CD14-positive monocyte (primary cell): ENCODE measurements at regions not wholly inside any gene's neighbourhood (a gene's known extent, or its start where the extent isn't known, plus 50 kb on each side); places are given as distances from the start of the nearest gene placed in this dataset.

Experiments
- DNase-seq, 3 donors: peaks; one replicate each; pipeline ENCODE4 v3.0.0-alpha.2; 2011 to 2022
- H2AFZ ChIP-seq: 2 replicates; pipeline ENCODE4 v1.6.0; 2012; ENCODE audit warnings: mild to moderate bottlenecking, low read depth, low read length, inconsistent platforms; ENCODE audit not compliant: insufficient read depth, poor library complexity, severe bottlenecking
- H3K27ac ChIP-seq, 2 donors: 1 replicate in 1 of 2; 2 replicates in 1 of 2; pipeline ENCODE4 v1.5.1; 2012 to 2013; ENCODE audit warnings: low read length in 2 of 2, control low read depth in 1 of 2, inconsistent platforms in 1 of 2, low read depth in 1 of 2, mild to moderate bottlenecking in 1 of 2
- H3K27me3 ChIP-seq, 2 donors: one replicate each; pipeline versions ENCODE4 v1.6.0 to v1.6.1; 2011 to 2013; ENCODE audit warnings: low read length in 2 of 2; ENCODE audit not compliant: control insufficient read depth in 2 of 2, insufficient read depth in 2 of 2
- H3K36me3 ChIP-seq, 2 donors: replicated peaks in 1 of 2; 1 replicate in 1 of 2; 2 replicates in 1 of 2; pipeline versions ENCODE4 v1.5.1 to v1.6.1; 2012 to 2013; ENCODE audit warnings: low read length in 2 of 2, control low read depth in 1 of 2, inconsistent platforms in 1 of 2, mild to moderate bottlenecking in 1 of 2; ENCODE audit not compliant: insufficient read depth in 2 of 2, control insufficient read depth in 1 of 2
- H3K4me1 ChIP-seq, 2 donors: 1 replicate in 1 of 2; 2 replicates in 1 of 2; pipeline versions ENCODE4 v1.5.1 to v1.6.1; 2012 to 2013; ENCODE audit warnings: low read length in 2 of 2, control low read depth in 1 of 2, inconsistent platforms in 1 of 2, mild to moderate bottlenecking in 1 of 2, moderate library complexity in 1 of 2; ENCODE audit not compliant: insufficient read depth in 2 of 2, control insufficient read depth in 1 of 2
- H3K4me2 ChIP-seq: replicated peaks from 2 replicates; pipeline ENCODE3; 2012; ENCODE audit warnings: low read length, moderate library complexity, mild to moderate bottlenecking; ENCODE audit not compliant: poor library complexity, severe bottlenecking; ENCODE audit errors: extremely low read depth
- H3K4me3 ChIP-seq, 3 experiments: fragments of 200-600 bp in 1 of 3; sonication (generic) in 1 of 3; replicated peaks in 1 of 3; 1 replicate in 2 of 3; 2 replicates in 1 of 3; pipeline ENCODE4 v1.5.1; 2011 to 2013; ENCODE audit warnings: low read length in 3 of 3, mild to moderate bottlenecking in 3 of 3, control low read depth in 2 of 3, low read depth in 2 of 3, inconsistent platforms in 1 of 3, moderate library complexity in 1 of 3
- H3K79me2 ChIP-seq: 2 replicates; pipeline ENCODE4 v1.6.0; 2012; ENCODE audit warnings: mild to moderate bottlenecking, control low read depth, inconsistent platforms, low read length, moderate library complexity; ENCODE audit not compliant: insufficient read depth
- H3K9ac ChIP-seq: 2 replicates; pipeline ENCODE4 v1.6.0; 2017; ENCODE audit warnings: low read length, mild to moderate bottlenecking; ENCODE audit not compliant: insufficient read depth, poor library complexity, severe bottlenecking
- H3K9me3 ChIP-seq, 2 donors: replicated peaks in 1 of 2; 1 replicate in 1 of 2; 2 replicates in 1 of 2; pipeline versions ENCODE4 v1.5.1 to v1.6.1; 2012 to 2013; ENCODE audit warnings: low read length in 2 of 2, control low read depth in 1 of 2; ENCODE audit not compliant: control insufficient read depth in 1 of 2, insufficient read depth in 1 of 2
- H4K20me1 ChIP-seq: 2 replicates; pipeline ENCODE4 v1.6.0; 2012; ENCODE audit warnings: mild to moderate bottlenecking, low read length, control low read depth, moderate library complexity; ENCODE audit not compliant: insufficient read depth
- H3K27ac Mint-ChIP-seq, 7 donors: one replicate each; pipeline ENCODE4 v1.8.0; 2020; ENCODE audit warnings: mild to moderate bottlenecking in 7 of 7, mixed read lengths in 7 of 7, moderate library complexity in 6 of 7, inconsistent platforms in 2 of 7
- H3K27me3 Mint-ChIP-seq, 3 donors: one replicate each; pipeline ENCODE4 v1.8.0; 2021 to 2022; ENCODE audit warnings: low read depth in 3 of 3, mild to moderate bottlenecking in 3 of 3, mixed read lengths in 3 of 3, moderate library complexity in 3 of 3, inconsistent platforms in 1 of 3
- H3K36me3 Mint-ChIP-seq, 2 donors: one replicate each; pipeline ENCODE4 v1.8.0; 2020; ENCODE audit warnings: mixed read lengths in 2 of 2, inconsistent platforms in 1 of 2, mild to moderate bottlenecking in 1 of 2
- H3K4me1 Mint-ChIP-seq: one replicate; pipeline ENCODE4 v1.8.0; 2020; ENCODE audit warnings: mild to moderate bottlenecking, mixed read lengths
- H3K4me3 Mint-ChIP-seq, 2 donors: one replicate each; pipeline ENCODE4 v1.8.0; 2020; ENCODE audit warnings: mild to moderate bottlenecking in 2 of 2, mixed read lengths in 2 of 2, moderate library complexity in 1 of 2
- H3K9me3 Mint-ChIP-seq, 7 donors: one replicate each; pipeline ENCODE4 v1.8.0; 2020 to 2022; ENCODE audit warnings: mixed read lengths in 7 of 7, mild to moderate bottlenecking in 6 of 7, moderate library complexity in 6 of 7, inconsistent platforms in 2 of 7
- WGBS: methylation state at CpG from one replicate; pipeline ENCODE4 v1.1.5; 2013; ENCODE audit warnings: missing lambda C conversion rate; ENCODE audit not compliant: insufficient coverage; 5-methylcytosine and 5-hydroxymethylcytosine counted together
- intact Hi-C, 2 donors: fragments of 100-400 bp; cut with micrococcal nuclease; formaldehyde crosslinking; loops; one replicate each; pipeline versions ENCODE4 v1.15.0 to v1.15.1; 2023
- TF ChIP-seq, protein P1 (sequence below): fragments of 200-600 bp; IDR thresholded peaks from one replicate; pipeline ENCODE4 v1.8.0; 2022; ENCODE audit warnings: antibody characterized with exemption, mild to moderate bottlenecking

DNA sequence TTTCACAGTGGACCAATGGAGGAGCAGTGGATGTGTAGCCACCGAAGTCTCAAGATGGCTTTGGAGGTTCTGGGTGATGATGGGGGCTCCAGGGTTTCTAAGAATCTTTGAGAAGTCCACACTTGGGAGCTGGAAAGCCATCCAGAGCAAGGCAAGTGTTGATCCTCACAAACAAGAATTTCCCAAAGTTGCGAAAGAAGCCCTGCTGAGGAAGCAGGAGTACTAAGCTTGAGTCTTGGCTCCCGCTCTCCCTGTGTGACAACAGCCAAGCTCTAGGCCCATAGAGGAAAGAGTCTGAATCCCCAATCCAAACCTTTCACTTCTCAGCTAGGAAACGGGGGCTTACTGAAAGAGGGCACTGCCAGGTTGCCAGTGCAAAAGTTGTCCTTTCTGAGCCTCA is 106.0 kb downstream of the EDN3 start:
- Histone ChIP-seq H3K9ac (no peak overlapping the region), H4K20me1 (no peaks in the 10 kb centered on the region), H3K27me3 (peaks cover 24 to 38% of the 10 kb centered on the region in 2 donors), H3K4me1 (no peaks in the 10 kb centered on the region), H3K27ac (no peak overlapping the region), H3K9me3 (peaks cover 0 to 16% of the 10 kb centered on the region in 2 donors), H3K4me3 (no peak overlapping the region), H3K4me2 (no peak overlapping the region), H3K79me2 (no peaks in the 10 kb centered on the region), H3K36me3 (no peaks in the 10 kb centered on the region), H2AFZ (no peak overlapping the region)
- Mint-ChIP-seq H3K9me3 (peaks cover 0 to 4% (median 0%) of the 10 kb centered on the region in 7 donors), H3K27me3 (peaks cover 2 to 20% (median 19%) of the 10 kb centered on the region in 3 donors), H3K36me3 (no peaks in the 10 kb centered on the region), H3K4me1 (no peaks in the 10 kb centered on the region), H3K27ac (no peak overlapping the region), H3K4me3 (no peak overlapping the region)
- no peak for DNase-seq
- TF ChIP-seq, protein P1, sequence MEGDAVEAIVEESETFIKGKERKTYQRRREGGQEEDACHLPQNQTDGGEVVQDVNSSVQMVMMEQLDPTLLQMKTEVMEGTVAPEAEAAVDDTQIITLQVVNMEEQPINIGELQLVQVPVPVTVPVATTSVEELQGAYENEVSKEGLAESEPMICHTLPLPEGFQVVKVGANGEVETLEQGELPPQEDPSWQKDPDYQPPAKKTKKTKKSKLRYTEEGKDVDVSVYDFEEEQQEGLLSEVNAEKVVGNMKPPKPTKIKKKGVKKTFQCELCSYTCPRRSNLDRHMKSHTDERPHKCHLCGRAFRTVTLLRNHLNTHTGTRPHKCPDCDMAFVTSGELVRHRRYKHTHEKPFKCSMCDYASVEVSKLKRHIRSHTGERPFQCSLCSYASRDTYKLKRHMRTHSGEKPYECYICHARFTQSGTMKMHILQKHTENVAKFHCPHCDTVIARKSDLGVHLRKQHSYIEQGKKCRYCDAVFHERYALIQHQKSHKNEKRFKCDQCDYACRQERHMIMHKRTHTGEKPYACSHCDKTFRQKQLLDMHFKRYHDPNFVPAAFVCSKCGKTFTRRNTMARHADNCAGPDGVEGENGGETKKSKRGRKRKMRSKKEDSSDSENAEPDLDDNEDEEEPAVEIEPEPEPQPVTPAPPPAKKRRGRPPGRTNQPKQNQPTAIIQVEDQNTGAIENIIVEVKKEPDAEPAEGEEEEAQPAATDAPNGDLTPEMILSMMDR: no peak
- intact Hi-C loops: no loop called here
- 85% methylated on average over 3 of the region's 4 CpGs for WGBS

- WGBS: 81% methylated on average over 10 of the region's 17 CpGs
- Mint-ChIP-seq H3K9me3 (peaks cover 0 to 2% (median 0%) of the 10 kb centered on the region in 7 donors), H3K4me3 (no peak overlapping the region), H3K27me3 (peaks cover 3 to 10% (median 4%) of the 10 kb centered on the region in 3 donors), H3K36me3 (no peaks in the 10 kb centered on the region), H3K4me1 (no peaks in the 10 kb centered on the region), H3K27ac (no peak overlapping the region)
- H3K9ac ChIP-seq: no peak overlapping the region
- no peaks in the 10 kb centered on the region for H3K36me3 ChIP-seq
- H3K4me2 ChIP-seq: no peak overlapping the region
- no peaks in the 10 kb centered on the region for H4K20me1 ChIP-seq
- H3K9me3 ChIP-seq: no peaks in the 10 kb centered on the region
- H3K79me2 ChIP-seq: no peaks in the 10 kb centered on the region
- no peaks in the 10 kb centered on the region for H3K27me3 ChIP-seq
- no peak overlapping the region for H3K27ac ChIP-seq
- TF ChIP-seq, protein P1: no peak
- DNase-seq: no peak
- H3K4me1 ChIP-seq: no peaks in the 10 kb centered on the region
- no peak overlapping the region for H3K4me3 ChIP-seq
- intact Hi-C loops: no loop called here
- no peak overlapping the region for H2AFZ ChIP-seq
These were observed 110.8 kb downstream of the EDN3 start for GRCh38 chr20:59411170-59411569.
